IPS-15b (cell line): ENCODE measurements at regions not wholly inside any gene's neighbourhood (a gene's known extent, or its start where the extent isn't known, plus 50 kb on each side); places are given as distances from the start of the nearest gene placed in this dataset.

Source experiments
- H3K27me3 ChIP-seq: one replicate; pipeline ENCODE4 v1.6.1; 2013; ENCODE audit warnings: low read length; ENCODE audit not compliant: control insufficient read depth, insufficient read depth
- H3K36me3 ChIP-seq: one replicate; pipeline ENCODE4 v1.6.1; 2013; ENCODE audit warnings: low read length; ENCODE audit not compliant: control insufficient read depth, insufficient read depth
- H3K4me1 ChIP-seq: one replicate; pipeline ENCODE4 v1.6.1; 2013; ENCODE audit warnings: mild to moderate bottlenecking, low read length; ENCODE audit not compliant: control insufficient read depth, insufficient read depth
- H3K4me3 ChIP-seq: one replicate; pipeline ENCODE4 v1.5.1; 2013; ENCODE audit warnings: low read depth, low read length
- H3K9ac ChIP-seq: one replicate; pipeline ENCODE4 v1.6.1; 2013; ENCODE audit warnings: low read depth, mild to moderate bottlenecking, low read length
- H3K9me3 ChIP-seq: one replicate; pipeline ENCODE4 v1.6.1; 2013; ENCODE audit warnings: mild to moderate bottlenecking, low read length; ENCODE audit not compliant: control insufficient read depth, insufficient read depth

DNA sequence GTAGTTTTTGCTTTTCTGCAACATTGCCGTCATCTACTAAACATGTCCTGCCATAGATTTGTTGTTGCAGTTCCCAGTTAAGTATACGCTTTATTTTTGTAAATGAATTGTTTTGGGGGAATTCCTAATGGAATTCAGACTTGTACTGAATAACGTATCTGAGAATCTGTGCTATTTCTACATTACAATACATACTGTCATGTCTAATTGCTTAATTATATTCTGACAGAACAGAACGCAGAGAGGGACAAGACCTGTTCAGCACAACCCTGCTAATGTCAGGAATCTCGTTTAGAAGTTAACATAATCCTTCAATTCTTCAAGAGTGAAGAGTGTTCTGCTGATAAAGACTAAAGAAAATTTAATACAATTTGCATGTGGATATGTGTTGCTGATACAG, 861.1 kb upstream of the KLHL1 start:
- H3K27me3 ChIP-seq: no peaks in the 10 kb centered on the region
- no peaks in the 10 kb centered on the region for H3K4me1 ChIP-seq
- H3K4me3 ChIP-seq: no peak overlapping the region

DNA sequence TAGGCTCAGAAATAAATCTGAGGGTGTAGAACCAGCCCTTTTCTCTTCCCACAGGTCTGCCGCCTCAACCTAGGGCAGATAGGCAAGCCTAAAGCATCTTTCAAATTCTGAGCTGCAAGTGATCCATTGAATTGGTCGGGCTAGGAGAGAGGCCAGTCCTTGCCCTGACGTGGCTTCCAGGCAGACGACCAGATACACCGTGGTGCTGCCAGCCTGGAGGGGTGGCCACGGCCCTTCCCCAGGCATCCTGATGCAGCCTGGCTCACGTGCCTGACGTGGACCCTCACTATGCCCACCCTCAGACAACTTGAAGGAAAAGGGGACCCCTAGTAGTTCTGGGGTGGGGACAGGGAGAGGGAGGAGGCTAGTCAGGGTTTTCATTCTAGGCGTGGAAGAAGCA, 859.3 kb upstream of the KLHL1 start:
- H3K4me3 ChIP-seq: no peak overlapping the region
- H3K9me3 ChIP-seq: no peaks in the 10 kb centered on the region
- H3K36me3 ChIP-seq: no peaks in the 10 kb centered on the region
- H3K4me1 ChIP-seq: no peaks in the 10 kb centered on the region
- no peak overlapping the region for H3K9ac ChIP-seq
- H3K27me3 ChIP-seq: no peaks in the 10 kb centered on the region

More for the DNA sequence above, 861.1 kb upstream of the KLHL1 start:
- Histone ChIP-seq H3K36me3 (no peaks in the 10 kb centered on the region), H3K9ac (no peak overlapping the region), H3K9me3 (no peaks in the 10 kb centered on the region)

GRCh38 chr13:70964874-70965273, 856.6 kb upstream of the KLHL1 start:
- Histone ChIP-seq H3K9me3 (no peaks in the 10 kb centered on the region), H3K4me3 (no peak overlapping the region), H3K36me3 (no peaks in the 10 kb centered on the region), H3K27me3 (no peaks in the 10 kb centered on the region), H3K4me1 (no peaks in the 10 kb centered on the region), H3K9ac (no peak overlapping the region)

- Histone ChIP-seq H3K36me3 (no peaks in the 10 kb centered on the region), H3K4me1 (no peaks in the 10 kb centered on the region), H3K9me3 (no peaks in the 10 kb centered on the region), H3K27me3 (no peaks in the 10 kb centered on the region), H3K9ac (no peak overlapping the region), H3K4me3 (no peak overlapping the region)
Measured at GRCh38 chr13:70964124-70964523, 855.9 kb upstream of the KLHL1 start.

GRCh38 chr13:70960841-70961443, 852.7 kb upstream of the KLHL1 start:
- H3K9ac ChIP-seq: no peak overlapping the region

GRCh38 chr13:70959035-70959775, 851.0 kb upstream of the KLHL1 start:
- Histone ChIP-seq H3K9me3 (no peaks in the 10 kb centered on the region), H3K36me3 (no peaks in the 10 kb centered on the region), H3K9ac (no peak overlapping the region), H3K4me3 (no peak overlapping the region), H3K4me1 (no peaks in the 10 kb centered on the region), H3K27me3 (no peaks in the 10 kb centered on the region)

More at GRCh38 chr13:70960841-70961443, 852.7 kb upstream of the KLHL1 start:
- Histone ChIP-seq H3K36me3 (no peaks in the 10 kb centered on the region), H3K27me3 (no peaks in the 10 kb centered on the region), H3K4me3 (no peak overlapping the region), H3K9me3 (no peaks in the 10 kb centered on the region), H3K4me1 (no peaks in the 10 kb centered on the region)

DNA sequence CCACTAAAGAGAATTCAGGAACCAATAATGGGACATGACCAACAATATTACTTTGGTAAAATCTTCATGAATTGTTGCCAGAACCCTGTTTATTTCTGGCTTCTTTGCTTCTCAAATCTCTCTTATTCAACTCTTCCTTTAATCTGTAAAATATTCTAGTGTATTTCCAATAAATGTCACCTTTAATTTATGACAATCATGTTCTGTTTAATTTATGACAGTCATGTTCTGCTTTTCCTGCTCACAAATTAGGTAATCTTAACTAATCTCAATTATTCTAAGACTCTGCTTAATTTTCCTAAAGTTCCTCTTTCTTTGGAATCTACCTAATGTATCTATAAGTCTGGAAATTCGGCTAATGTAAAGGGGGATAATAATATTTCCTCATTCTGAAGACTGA, 847.6 kb upstream of the KLHL1 start:
- H3K36me3 ChIP-seq: no peaks in the 10 kb centered on the region
- H3K9me3 ChIP-seq: no peaks in the 10 kb centered on the region
- H3K27me3 ChIP-seq: no peaks in the 10 kb centered on the region
- H3K9ac ChIP-seq: no peak overlapping the region
- no peaks in the 10 kb centered on the region for H3K4me1 ChIP-seq
- no peak overlapping the region for H3K4me3 ChIP-seq

DNA sequence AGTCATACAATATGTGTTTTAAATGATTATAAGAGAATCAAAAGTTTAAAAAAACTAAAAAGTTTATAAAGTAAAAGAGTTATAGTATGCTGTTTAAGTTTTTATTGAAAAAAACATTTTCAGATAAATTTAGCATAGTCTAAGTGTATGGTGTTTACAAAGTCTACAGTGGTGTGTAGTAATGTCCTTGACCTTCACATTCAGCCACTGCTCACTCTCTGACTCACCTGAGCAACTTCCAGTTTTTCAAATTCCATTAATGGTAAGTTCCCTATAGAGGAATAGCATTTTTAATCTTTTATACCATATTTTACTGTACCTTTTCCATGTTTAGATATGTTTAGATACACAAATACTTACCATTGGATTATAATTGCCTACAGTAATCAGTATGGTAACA, 842.4 kb upstream of the KLHL1 start:
- Histone ChIP-seq H3K36me3 (no peaks in the 10 kb centered on the region), H3K4me3 (no peak overlapping the region), H3K9me3 (no peaks in the 10 kb centered on the region), H3K9ac (no peak overlapping the region), H3K27me3 (no peaks in the 10 kb centered on the region), H3K4me1 (no peaks in the 10 kb centered on the region)

GRCh38 chr13:70945506-70945905, 837.3 kb upstream of the KLHL1 start:
- H3K9me3 ChIP-seq: no peaks in the 10 kb centered on the region
- H3K36me3 ChIP-seq: no peaks in the 10 kb centered on the region
- no peak overlapping the region for H3K9ac ChIP-seq
- no peaks in the 10 kb centered on the region for H3K27me3 ChIP-seq
- H3K4me3 ChIP-seq: no peak overlapping the region
- no peaks in the 10 kb centered on the region for H3K4me1 ChIP-seq

DNA sequence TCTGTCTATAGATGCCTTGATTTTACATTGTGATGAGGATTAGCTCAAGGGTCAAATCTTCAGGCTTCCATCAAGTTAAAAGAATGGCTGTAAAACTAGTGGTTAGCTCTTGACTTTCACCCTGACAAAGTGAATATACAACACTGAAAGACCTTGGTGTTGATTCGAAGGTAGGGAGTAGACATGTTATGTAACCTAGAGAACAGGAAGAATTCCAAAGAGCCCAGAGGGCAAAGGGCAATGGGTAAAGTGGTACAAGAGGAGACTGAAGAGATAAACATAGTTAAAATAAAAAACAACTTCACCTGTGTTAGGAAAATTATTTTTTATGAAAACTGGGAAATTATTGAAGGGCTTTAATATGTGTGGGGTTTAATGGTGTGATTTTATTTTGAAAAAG, 833.2 kb upstream of the KLHL1 start:
- Histone ChIP-seq H3K9ac (no peak overlapping the region), H3K4me3 (no peak overlapping the region), H3K36me3 (no peaks in the 10 kb centered on the region), H3K9me3 (no peaks in the 10 kb centered on the region), H3K4me1 (no peaks in the 10 kb centered on the region), H3K27me3 (no peaks in the 10 kb centered on the region)

- Histone ChIP-seq H3K4me1 (no peaks in the 10 kb centered on the region), H3K36me3 (no peaks in the 10 kb centered on the region), H3K4me3 (no peak overlapping the region), H3K9ac (no peak overlapping the region), H3K27me3 (no peaks in the 10 kb centered on the region), H3K9me3 (no peaks in the 10 kb centered on the region)
Measured at GRCh38 chr13:70938462-70938861, 830.2 kb upstream of the KLHL1 start.

DNA sequence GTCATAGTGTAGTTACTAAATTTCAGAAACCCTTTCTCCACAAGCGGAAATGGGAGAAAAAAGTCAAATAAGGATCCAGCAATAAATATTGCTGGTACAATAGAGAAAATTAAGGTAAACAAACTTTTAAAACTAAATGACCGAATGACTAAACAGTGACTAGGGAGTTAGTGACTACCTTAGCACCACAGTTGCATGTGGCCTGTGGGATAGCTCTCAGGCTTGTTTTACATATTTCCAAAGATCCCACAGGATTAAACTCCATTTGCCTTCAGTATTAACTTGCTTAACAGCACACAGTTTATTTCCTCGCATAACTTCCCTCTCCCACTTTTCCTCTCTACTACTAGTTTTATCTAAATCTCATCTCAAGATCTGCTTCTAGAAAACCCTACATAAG, 824.3 kb upstream of the KLHL1 start:
- Histone ChIP-seq H3K9me3 (no peaks in the 10 kb centered on the region), H3K36me3 (no peaks in the 10 kb centered on the region), H3K4me3 (no peak overlapping the region), H3K9ac (no peak overlapping the region), H3K27me3 (no peaks in the 10 kb centered on the region), H3K4me1 (no peaks in the 10 kb centered on the region)
